IMR-90 (cell line): ENCODE measurements at regions not wholly inside any gene's neighbourhood (a gene's known extent, or its start where the extent isn't known, plus 50 kb on each side); places are given as distances from the start of the nearest gene placed in this dataset.

Experiments
- ATAC-seq: fragments of 200-7000 bp; cut with Tn5 transposase; 2 replicates; pipeline ENCODE4 v1.9.1; 2020; ENCODE audit warnings: low read depth, mild to moderate bottlenecking, moderate library complexity
- BruUV-seq: library from RNA; stranded (reverse); fragments of 400-500 nt; replicated peaks from 2 replicates; lab custom pipeline; 2021; lab: Mats Ljungman, UMichigan
- CTCF ChIA-PET: fragments of 300-600 bp; formaldehyde crosslinking; extraction: SDS; loops from one replicate; lab custom pipeline; 2021; ENCODE audit warnings: antibody characterized with exemption; lab: Yijun Ruan, JAX
- POLR2A ChIA-PET: fragments of 300-600 bp; sonication (Branson Sonifier 250); formaldehyde crosslinking; loops from one replicate; lab custom pipeline; 2022; ENCODE audit warnings: antibody characterized with exemption; ENCODE audit not compliant: unreplicated experiment; lab: Charles Lee
- DNase-seq: peaks from one replicate; pipeline ENCODE4 v3.0.0; 2013
- H2AFZ ChIP-seq: replicated peaks from 2 replicates; pipeline ENCODE3; 2013; ENCODE audit warnings: low read length, mild to moderate bottlenecking; ENCODE audit not compliant: poor library complexity
- H2AK5ac ChIP-seq: 2 replicates; pipeline ENCODE4 v1.6.1; 2013; ENCODE audit warnings: low read depth, low read length, inconsistent platforms
- H2AK9ac ChIP-seq: replicated peaks from 2 replicates; pipeline ENCODE3; 2013; ENCODE audit warnings: mild to moderate bottlenecking, low read depth, low read length, moderate library complexity; ENCODE audit not compliant: poor library complexity
- H2BK120ac ChIP-seq: 2 replicates; pipeline ENCODE4 v1.6.1; 2013; ENCODE audit warnings: low read depth, low read length, inconsistent platforms
- H2BK15ac ChIP-seq: 3 replicates; pipeline ENCODE4 v1.6.1; 2013; ENCODE audit warnings: low read depth, low read length, inconsistent platforms
- H2BK20ac ChIP-seq: 2 replicates; pipeline ENCODE4 v1.6.1; 2013; ENCODE audit warnings: low read depth, mild to moderate bottlenecking, inconsistent platforms, low read length, moderate library complexity
- H2BK5ac ChIP-seq: 2 replicates; pipeline ENCODE4 v1.6.1; 2013; ENCODE audit warnings: mild to moderate bottlenecking, low read depth, low read length, inconsistent platforms; ENCODE audit not compliant: poor library complexity, severe bottlenecking
- H3K14ac ChIP-seq: replicated peaks from 2 replicates; pipeline ENCODE4 v1.6.1; 2013; ENCODE audit warnings: low read depth, low read length, inconsistent platforms
- H3K18ac ChIP-seq: 2 replicates; pipeline ENCODE4 v1.6.1; 2013; ENCODE audit warnings: low read depth, low read length, control low read depth
- H3K23ac ChIP-seq: 2 replicates; pipeline ENCODE4 v1.6.1; 2013; ENCODE audit warnings: low read depth, low read length, inconsistent platforms
- H3K27ac ChIP-seq: 2 replicates; pipeline ENCODE4 v1.5.1; 2013; ENCODE audit warnings: mild to moderate bottlenecking, control low read depth, low read length; ENCODE audit not compliant: insufficient read depth
- H3K27me3 ChIP-seq: 2 replicates; pipeline ENCODE4 v1.6.1; 2013; ENCODE audit warnings: low read length; ENCODE audit not compliant: control insufficient read depth, insufficient read depth
- H3K36me3 ChIP-seq: 2 replicates; pipeline ENCODE4 v1.6.1; 2013; ENCODE audit warnings: low read length, mixed read lengths; ENCODE audit not compliant: control insufficient read depth, insufficient read depth
- H3K4ac ChIP-seq: 2 replicates; pipeline ENCODE4 v1.6.1; 2013; ENCODE audit warnings: low read depth, low read length, inconsistent platforms
- H3K4me1 ChIP-seq: 2 replicates; pipeline ENCODE4 v1.6.1; 2013; ENCODE audit warnings: low read length, mixed read lengths; ENCODE audit not compliant: control insufficient read depth, insufficient read depth
- H3K4me2 ChIP-seq: 2 replicates; pipeline ENCODE4 v1.6.1; 2013; ENCODE audit warnings: low read depth, mild to moderate bottlenecking, control low read depth, low read length, moderate library complexity
- H3K4me3 ChIP-seq: 2 replicates; pipeline ENCODE4 v1.5.1; 2013; ENCODE audit warnings: low read depth, mild to moderate bottlenecking, control low read depth, low read length, moderate library complexity; ENCODE audit not compliant: insufficient read depth
- H3K56ac ChIP-seq: 2 replicates; pipeline ENCODE4 v1.6.1; 2013; ENCODE audit warnings: low read length, inconsistent platforms; ENCODE audit not compliant: insufficient read depth; ENCODE audit errors: extremely low read depth
- H3K79me1 ChIP-seq, 2 experiments: 2 replicates each; pipeline ENCODE4 v1.6.1; 2013; ENCODE audit warnings: low read length in 2 of 2, inconsistent platforms in 1 of 2, low read depth in 1 of 2
- H3K9ac ChIP-seq: 2 replicates; pipeline ENCODE4 v1.6.1; 2013; ENCODE audit warnings: low read depth, low read length, control low read depth
- H3K9me1 ChIP-seq: 2 replicates; pipeline ENCODE4 v1.6.1; 2013; ENCODE audit warnings: low read length, inconsistent platforms; ENCODE audit not compliant: insufficient read depth
- H3K9me3 ChIP-seq: 2 replicates; pipeline ENCODE4 v1.6.1; 2013; ENCODE audit warnings: low read length; ENCODE audit not compliant: control insufficient read depth, insufficient read depth
- H4K20me1 ChIP-seq: 2 replicates; pipeline ENCODE4 v1.6.1; 2013; ENCODE audit warnings: low read length, inconsistent platforms; ENCODE audit not compliant: insufficient read depth
- H4K5ac ChIP-seq: 2 replicates; pipeline ENCODE4 v1.6.1; 2013; ENCODE audit warnings: mild to moderate bottlenecking, low read depth, low read length, control low read depth
- H4K8ac ChIP-seq, 2 experiments: 2 replicates each; pipeline ENCODE4 v1.6.1; 2013; ENCODE audit warnings: low read depth in 2 of 2, low read length in 2 of 2, control low read depth in 1 of 2, inconsistent platforms in 1 of 2
- H4K91ac ChIP-seq: 2 replicates; pipeline ENCODE4 v1.6.1; 2013; ENCODE audit warnings: low read depth, low read length, inconsistent platforms; ENCODE audit not compliant: insufficient read depth
- ELK1 ChIP-seq: fragments of 150-350 bp; IDR thresholded peaks from 2 replicates; pipeline ENCODE4 v1.6.1; 2016; ENCODE audit warnings: low read depth, mild to moderate bottlenecking, low read length, moderate library complexity, borderline replicate concordance
- MAFK ChIP-seq: IDR thresholded peaks from 2 replicates; pipeline ENCODE4 v1.6.1; 2012; ENCODE audit warnings: low read depth, low read length, improper control_type of control experiment
- MAZ ChIP-seq: IDR thresholded peaks from 2 replicates; pipeline ENCODE4 v1.6.1; 2012; ENCODE audit warnings: low read depth, mild to moderate bottlenecking, low read length, improper control_type of control experiment, moderate library complexity, borderline replicate concordance
- RCOR1 ChIP-seq: IDR thresholded peaks from 2 replicates; pipeline ENCODE4 v1.6.1; 2012; ENCODE audit warnings: mild to moderate bottlenecking, low read length, improper control_type of control experiment; ENCODE audit not compliant: insufficient replicate concordance
- USF2 ChIP-seq: fragments of 150-350 bp; IDR thresholded peaks from 2 replicates; pipeline ENCODE4 v1.6.1; 2017; ENCODE audit warnings: mild to moderate bottlenecking, antibody characterized with exemption, low read length, low read depth
- WGBS, 2 experiments: methylation state at CpG; one replicate each; pipeline versions ENCODE4 v1.1.5 to v1.1.7; 2013; ENCODE audit warnings: missing lambda C conversion rate in 2 of 2; ENCODE audit not compliant: insufficient read length in 1 of 2; ENCODE audit errors: extremely low coverage in 2 of 2; 5-methylcytosine and 5-hydroxymethylcytosine counted together
- dilution Hi-C: fragments of 300-500 bp; cut with HindIII; formaldehyde crosslinking; loops from one replicate; pipeline ENCODE4 v1.14.3; 2018; ENCODE audit warnings: low sequenced_read_pairs; ENCODE audit not compliant: unreplicated experiment
- in situ Hi-C: fragments of 300-500 bp; cut with MboI; formaldehyde crosslinking; loops from 3 replicates; pipeline ENCODE4 v1.14.3; 2019; ENCODE audit warnings: low sequenced_read_pairs, inconsistent platforms, mixed read lengths
- intact Hi-C: fragments of 100-400 bp; cut with micrococcal nuclease; formaldehyde crosslinking; loops from 2 replicates; pipeline ENCODE4 v1.10.0; 2022

GRCh38 chr4:170497689-170498088, 407.9 kb upstream of the AADAT start:
- Histone ChIP-seq H3K9me1 (no peaks in the 10 kb centered on the region), H3K4ac (no peak overlapping the region), H2AK9ac (no peak overlapping the region), H3K4me1 (no peaks in the 10 kb centered on the region), H3K14ac (no peak overlapping the region), H3K4me3 (no peak overlapping the region), H3K56ac (no peak overlapping the region), H3K27ac (no peak overlapping the region), H4K20me1 (no peaks in the 10 kb centered on the region), H2AFZ (no peak overlapping the region), H3K4me2 (no peak overlapping the region), H3K79me1 (no peaks in the 10 kb centered on the region), H2BK20ac (no peak overlapping the region), H2AK5ac (no peak overlapping the region), H3K23ac (no peak overlapping the region), H4K8ac (no peak overlapping the region), H3K18ac (no peak overlapping the region), H2BK15ac (no peak overlapping the region), H4K91ac (no peak overlapping the region), H2BK120ac (no peak overlapping the region), H3K27me3 (no peaks in the 10 kb centered on the region), H2BK5ac (no peak overlapping the region), H3K9me3 (peaks cover 5% of the 10 kb centered on the region; the same call in 1 of the 2 replicates), H4K5ac (no peak overlapping the region), H3K36me3 (no peaks in the 10 kb centered on the region), H3K9ac (no peak overlapping the region)
- no peak for ATAC-seq
- intact Hi-C loops (no loop called here), in situ Hi-C loops (no loop called here), dilution Hi-C loops (no loop called here)
- POLR2A ChIA-PET: no interaction called here
- TF ChIP-seq ELK1 (no peak), MAZ (no peak), USF2 (no peak), RCOR1 (no peak), MAFK (no peak)
- BruUV-seq: no TSS peak
- CTCF ChIA-PET: no interaction called here
- DNase-seq: no peak
- WGBS, 2 experiments: no CpG with 5 or more reads among the region's 1 CpG
